Dermis microvascular lymphatic vessel endothelial cell (primary cell): ENCODE measurements at regions not wholly inside any gene's neighbourhood (a gene's known extent, or its start where the extent isn't known, plus 50 kb on each side); places are given as distances from the start of the nearest gene placed in this dataset.

Experiments used
- DNase-seq, 2 donors: peaks; one replicate each; pipeline versions ENCODE4 v3.0.0 to v3.0.0-alpha.2; 2010; ENCODE audit warnings: low read depth in 2 of 2

DNA sequence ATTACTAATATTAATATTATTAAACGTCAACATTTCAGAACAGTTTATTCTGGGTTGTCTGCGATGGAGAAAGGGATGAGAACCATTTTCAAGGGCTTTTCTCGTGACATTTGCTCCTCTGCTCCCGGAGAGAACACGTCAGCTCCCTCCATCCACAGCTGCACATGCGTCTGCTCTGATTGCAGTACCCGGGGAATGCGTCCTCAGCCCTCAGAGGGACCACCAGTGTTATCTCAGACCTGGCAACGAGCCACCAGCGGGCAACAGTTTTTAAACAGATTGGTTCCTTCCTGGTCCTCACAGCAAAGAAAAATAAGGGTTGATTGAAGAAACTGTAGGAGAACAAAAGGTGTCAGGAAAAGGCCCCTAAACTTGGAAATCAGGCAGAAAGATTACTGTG, 202.2 kb upstream of the ADAMTS9 start:
- DNase-seq: peak in 1 of 2 donors; percentile 75

GRCh38 chr3:64888840-64889392, 201.1 kb upstream of the ADAMTS9 start:
- DNase-seq: no peak

- no peak for DNase-seq
These were observed 200.4 kb upstream of the ADAMTS9 start for GRCh38 chr3:64888165-64888564.

GRCh38 chr3:64885055-64885454, 197.3 kb upstream of the ADAMTS9 start:
- no peak for DNase-seq

DNA sequence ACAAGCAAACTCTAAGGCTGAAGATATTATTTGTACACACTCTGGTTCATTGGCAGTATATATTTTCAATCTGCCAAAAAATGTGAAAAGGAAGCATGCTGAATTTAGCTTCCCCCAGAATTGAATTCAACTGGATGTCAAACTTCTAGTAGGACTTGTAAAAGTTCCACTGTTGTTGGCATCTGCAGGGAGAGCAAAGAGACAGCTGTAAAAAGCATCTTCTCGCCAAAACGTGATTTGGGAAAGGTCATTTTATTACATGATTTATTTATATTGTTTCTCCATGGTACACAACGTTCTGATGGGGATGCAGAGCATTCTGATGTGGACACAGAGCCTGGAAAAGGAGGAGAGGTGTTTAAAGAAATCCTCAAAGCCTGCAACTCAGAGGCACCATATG, 196.7 kb upstream of the ADAMTS9 start:
- no peak for DNase-seq

DNA sequence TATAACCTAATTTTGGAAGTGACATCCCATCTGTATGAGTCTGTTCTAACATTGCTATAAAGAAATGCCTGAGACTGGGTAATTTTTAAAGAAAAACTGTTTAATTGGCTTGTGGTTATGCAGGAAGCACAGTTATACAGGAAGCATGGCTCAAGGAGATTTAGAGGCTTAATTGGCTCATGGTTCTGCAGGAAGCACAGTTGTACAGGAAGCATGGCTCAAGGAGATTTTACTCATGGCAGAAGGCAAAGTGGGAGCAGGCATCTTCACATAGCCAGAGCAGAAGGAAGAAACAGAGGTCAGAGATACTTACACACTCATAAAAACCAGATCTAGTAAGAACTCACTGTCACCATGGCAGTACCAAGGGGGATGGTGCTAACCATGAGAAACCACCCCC, 193.1 kb upstream of the ADAMTS9 start:
- DNase-seq: peak in 1 of 2 donors; percentile 47

GRCh38 chr3:64878362-64878761, 190.6 kb upstream of the ADAMTS9 start:
- DNase-seq: peak in 1 of 2 donors; percentile 46

- DNase-seq: no peak
These were observed 185.6 kb upstream of the ADAMTS9 start for GRCh38 chr3:64873400-64873799.

GRCh38 chr3:64872345-64872744, 184.5 kb upstream of the ADAMTS9 start:
- no peak for DNase-seq

GRCh38 chr3:64871834-64872249, 184.0 kb upstream of the ADAMTS9 start:
- no peak for DNase-seq

- no peak for DNase-seq
These were observed 183.3 kb upstream of the ADAMTS9 start for GRCh38 chr3:64870876-64871646.

DNA sequence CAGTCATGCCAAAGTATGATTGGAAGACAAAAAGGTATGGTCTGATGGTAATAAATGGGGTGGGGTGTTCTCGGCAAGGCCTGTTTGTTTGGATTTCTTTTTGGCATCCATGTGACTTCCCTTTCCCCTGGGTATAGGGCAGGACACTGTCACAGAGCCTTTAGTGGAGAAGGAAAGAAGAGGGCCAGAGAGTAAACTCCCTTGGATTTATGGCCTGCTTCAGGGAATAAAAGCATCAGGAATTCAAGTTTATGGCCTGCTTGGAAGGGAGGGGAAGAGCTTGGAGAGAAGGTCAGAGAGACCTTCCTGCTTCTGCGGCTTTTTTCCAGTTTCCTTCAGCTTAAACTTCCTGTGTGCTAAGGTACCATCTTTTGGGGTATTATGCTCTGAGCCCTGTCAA, 179.4 kb upstream of the ADAMTS9 start:
- DNase-seq: no peak

DNA sequence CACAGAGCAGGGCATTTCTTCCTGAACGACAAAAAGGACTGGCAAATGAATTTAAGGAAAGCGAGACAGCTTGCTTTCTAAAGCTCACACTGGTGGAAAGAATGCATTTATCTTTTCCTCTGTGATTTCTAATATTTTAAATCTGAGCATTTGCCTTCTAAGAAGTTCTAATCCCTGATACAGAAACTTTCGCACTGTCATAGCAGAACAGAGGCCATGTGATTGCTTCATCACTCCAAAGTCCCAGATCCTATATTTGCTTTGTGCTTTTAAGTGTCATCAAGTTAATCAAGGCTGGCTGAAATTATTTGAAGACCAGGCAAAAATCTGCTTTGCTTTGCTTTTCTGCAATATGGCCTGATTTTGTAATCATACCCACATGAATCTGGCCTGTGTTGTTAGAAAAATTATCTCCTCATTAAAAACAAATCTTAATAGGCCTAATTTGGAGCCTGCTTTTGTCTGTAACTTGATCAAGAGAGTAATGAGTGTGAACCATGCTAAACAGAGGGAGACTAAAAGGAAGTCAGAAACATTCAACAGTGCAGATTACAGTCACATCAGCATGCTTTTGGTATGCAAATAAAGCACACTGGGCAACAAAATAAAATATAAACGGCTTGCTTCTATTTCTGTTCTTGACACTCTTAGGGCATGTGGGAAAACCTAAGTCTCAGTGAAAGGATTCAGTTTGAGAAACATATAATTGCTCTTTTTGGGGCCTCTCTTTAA, 178.2 kb upstream of the ADAMTS9 start:
- DNase-seq: no peak

DNA sequence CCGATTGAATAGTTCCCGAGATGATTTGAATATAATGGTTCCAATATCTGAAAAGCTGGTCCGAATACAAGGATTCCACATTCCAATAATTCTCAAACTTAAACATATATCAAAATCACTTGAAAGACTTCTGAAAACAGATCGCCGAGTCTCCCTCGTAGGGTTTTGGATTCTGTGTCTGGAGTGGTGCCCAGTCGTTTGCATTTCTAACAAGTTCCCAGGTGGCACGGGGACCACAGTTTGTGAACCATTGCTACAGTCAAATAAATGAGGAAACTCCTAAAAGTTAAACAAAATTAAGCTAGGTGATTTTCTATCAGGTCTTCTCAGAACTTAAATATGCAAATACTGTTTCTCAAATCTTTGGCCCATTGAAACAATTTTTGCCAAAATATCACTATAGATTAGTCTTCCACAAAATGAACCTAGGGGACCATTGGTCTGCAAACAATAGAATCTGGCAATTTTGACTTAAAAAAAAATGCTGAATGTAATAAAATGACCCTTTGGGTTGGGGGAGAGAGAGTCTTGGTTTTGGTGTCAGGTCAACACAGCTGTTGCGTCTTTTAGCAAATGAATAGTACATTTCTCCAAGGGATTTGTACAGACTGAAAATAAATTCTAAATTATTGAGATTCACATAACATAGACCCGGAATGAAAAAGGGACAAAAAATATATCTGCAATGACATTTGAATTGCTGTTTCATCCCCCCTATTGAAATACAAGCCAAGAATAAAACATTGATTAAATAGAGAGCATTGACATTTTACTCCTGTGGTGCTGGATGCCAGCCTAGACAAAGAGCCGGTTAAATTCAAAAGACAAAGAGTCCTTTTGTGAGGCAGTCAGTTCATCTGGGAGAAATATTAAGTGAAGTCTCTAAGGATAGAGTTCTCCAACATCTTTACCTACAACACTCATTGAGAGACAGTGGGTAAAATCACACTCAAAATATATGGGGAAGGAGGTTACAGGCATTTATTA, 175.7 kb upstream of the ADAMTS9 start:
- DNase-seq: no peak

GRCh38 chr3:64861684-64862083, 173.9 kb upstream of the ADAMTS9 start:
- DNase-seq: no peak

GRCh38 chr3:64860536-64860870, 172.7 kb upstream of the ADAMTS9 start:
- no peak for DNase-seq

- DNase-seq: no peak
These were observed 172.1 kb upstream of the ADAMTS9 start for GRCh38 chr3:64859625-64860535.

GRCh38 chr3:64856977-64857516, 169.2 kb upstream of the ADAMTS9 start:
- no peak for DNase-seq

- DNase-seq: no peak
These were observed 168.3 kb upstream of the ADAMTS9 start for GRCh38 chr3:64856106-64856505.

- DNase-seq: no peak
These were observed 165.7 kb upstream of the ADAMTS9 start for GRCh38 chr3:64853456-64853855.
